ENCODE measurements at regions not wholly inside any gene's neighbourhood (a gene's known extent, or its start where the extent isn't known, plus 50 kb on each side); places are given as distances from the start of the nearest gene placed in this dataset.
A peak's percentile ranks its signal among the peaks of the same experiment; 100 is the strongest.

DNA sequence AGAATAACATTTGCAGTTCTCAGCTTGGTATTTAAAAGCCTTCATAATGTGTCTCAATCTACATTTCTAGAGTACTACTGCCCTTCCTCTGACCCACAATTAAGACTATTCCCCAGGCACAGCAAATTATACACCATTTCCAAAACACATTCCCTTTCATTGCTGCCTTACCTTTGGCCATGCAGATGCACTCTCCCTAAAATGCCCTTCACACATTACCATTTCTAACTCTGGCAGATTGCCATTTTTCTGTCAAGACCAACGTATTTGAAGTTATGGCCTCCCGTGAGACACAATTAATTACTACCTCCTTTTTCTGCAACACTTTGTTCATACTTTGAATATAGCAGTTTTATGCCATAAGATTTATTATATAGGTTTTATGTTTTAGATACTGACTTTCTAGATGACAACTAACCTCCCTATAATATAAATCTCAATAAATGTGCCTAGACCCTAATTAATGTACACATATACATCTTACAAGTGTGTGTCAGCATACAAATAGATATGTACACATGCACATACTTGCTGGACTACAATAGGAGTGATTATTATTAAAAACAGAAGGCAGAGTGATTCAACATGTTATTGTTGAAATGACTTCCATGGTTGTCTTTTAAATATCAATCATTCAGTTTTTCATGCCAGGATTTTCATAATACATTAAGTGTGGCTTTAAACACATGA lies 2902.5 kb downstream of the PCDH9 start:
- DNase-seq (ENCODE audit: low spot score) = no peak

DNA sequence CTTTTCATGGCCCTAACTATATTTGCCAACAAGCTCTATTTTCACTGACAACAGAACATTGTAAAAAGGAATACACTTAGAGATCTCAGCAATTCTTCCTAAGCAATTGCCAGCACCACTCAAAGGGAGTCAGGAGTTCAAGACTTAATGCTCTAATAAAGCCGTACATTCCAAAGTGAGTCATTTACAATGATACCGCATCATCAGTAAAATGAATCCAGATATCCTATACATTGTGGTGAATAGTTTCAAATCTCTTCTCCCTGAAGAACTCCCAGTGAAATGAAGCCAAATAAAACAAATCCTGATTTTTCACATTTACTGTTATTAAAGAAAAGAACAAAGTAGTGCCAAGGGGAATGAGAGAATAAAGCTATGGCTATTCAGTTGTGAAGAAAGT lies 2898.7 kb upstream of the PCDH20 start:
- DNase-seq (ENCODE audit: low spot score) = no peak

DNA sequence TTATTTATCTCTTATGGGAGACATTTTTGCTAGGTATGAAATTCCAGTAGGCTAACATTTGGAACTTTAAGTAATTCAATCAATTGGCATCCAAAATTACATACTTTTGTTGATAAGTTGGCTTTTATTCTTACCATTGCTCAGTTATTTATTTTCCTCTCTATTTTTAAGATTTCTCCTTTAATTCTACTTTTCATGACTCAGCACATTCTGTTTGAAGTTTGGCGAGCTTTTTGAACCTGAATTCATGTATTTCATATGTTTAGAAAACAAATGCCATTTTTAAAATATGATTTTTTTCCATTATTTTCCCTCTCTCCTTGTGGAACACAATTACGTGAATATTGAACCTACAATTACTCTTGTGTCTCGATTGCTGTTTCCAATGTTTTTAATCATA lies 2896.3 kb upstream of the PCDH20 start:
- DNase-seq (ENCODE audit: low spot score) = no peak

DNA sequence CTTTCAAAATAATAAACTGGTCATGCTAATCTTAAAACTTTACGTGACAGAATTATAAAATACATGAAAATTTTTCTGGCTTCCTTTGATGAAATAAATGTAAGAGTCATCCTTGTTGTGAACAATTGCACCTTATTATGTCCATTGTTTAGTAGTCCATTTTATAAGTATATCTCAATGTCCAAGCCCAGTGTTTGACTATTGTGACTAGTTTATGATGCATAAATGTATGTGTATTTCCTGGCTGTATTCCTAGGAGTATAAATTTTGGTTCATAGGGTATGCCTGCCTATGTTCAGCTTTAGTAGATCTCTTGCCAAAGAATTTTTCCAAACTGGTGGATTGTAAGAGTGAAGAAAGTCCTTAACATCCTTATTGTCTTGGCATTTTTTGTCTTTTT lies 2895.5 kb upstream of the PCDH20 start:
- no peak for DNase-seq (ENCODE audit: low spot score)

DNA sequence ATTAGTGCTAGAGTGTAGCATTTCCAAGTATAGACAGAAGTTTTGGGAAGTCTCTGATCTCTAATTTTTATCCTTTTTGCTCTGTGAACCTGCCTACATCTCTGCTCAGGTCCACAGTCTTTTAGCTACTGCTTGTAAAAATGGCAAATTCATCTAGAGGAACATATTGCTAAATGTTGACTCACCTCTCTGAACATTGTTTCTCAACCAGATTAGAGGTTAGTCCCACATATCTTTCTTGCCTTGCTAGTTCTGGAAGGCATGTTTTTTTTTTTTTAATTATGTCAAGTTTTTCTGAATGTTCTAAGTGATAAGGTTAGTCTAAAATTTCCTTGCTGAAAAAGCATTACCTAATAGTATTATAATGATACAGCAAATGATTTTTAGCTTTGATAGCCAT lies 2889.6 kb upstream of the PCDH20 start:
- DNase-seq (ENCODE audit: low spot score) = no peak

DNA sequence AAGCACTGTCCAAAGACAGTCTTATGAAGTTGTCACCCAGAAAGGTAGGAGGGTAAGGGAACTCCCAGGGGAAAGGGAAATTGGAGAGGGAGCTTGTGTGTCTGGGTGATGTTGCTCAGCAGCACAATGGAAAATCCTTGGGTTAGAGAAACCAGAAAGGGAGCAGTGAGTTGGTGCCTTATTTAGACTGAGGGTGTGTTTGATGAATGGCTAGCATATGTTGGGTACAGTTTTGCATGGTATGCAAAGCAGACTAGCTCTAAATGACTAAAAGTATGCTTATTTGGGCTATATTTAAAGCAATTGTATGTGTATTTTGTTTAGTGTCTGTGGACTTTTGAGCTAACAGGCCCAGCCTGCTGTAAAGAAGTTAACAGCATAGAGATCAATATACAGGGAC lies 2884.6 kb upstream of the PCDH20 start:
- no peak for DNase-seq (ENCODE audit: low spot score)

DNA sequence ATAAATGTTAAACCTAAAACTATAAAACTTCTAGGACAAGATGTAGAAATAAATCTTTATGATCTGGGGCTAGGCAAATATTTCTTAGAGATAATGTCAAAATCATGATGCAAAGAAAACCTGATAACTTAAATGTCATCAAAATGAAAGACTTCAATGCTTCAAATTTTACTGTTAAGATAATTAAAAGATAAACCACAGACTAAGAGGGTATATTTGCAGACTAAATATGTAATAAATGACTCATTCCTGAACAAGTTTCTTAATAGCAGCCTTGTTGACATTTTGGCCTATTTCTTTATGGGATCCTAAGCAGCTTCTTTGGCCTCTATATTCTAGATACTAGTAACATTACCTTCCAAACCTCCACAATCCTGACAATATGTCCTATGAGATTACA lies 2878.3 kb upstream of the PCDH20 start:
- peak; percentile 17 for DNase-seq (ENCODE audit: low spot score)

DNA sequence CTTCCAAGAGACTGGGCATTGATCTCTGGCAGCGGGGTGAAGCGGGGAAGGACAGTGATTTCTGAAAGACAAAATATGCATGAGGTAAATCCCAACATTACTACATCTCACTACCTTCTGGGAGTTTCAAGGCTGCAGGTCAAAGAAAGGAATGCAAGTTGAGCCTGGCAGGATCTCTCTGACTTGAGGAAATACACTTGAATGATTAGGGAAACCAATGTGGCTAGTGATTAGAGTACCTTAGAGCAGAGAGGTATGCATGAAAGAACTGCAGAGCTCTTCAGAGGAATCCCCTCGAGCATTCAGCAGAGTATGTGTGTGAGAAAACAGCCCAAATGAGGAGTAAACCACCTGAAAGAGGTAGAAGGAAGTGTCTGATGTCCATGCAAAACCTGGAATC lies 2874.1 kb upstream of the PCDH20 start:
- DNase-seq (ENCODE audit: low spot score) = no peak

DNA sequence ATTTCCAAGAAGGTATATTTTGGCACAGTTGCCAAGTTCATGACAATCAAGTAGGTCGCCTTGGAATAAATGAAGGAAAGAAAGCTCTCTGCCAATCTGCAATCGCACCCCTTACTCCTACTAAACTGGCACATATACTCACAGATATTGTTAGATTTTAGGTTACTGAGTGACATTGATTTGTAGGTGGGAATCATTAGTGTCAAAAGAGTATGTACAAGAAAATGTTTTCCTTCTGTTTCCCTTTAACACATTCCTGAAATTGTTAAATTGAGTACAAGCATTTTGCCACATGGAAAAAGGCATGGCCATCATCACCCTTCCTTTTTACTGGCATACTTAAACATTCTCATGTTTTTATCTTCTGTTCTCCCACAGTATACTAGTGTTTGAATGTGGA lies 2868.3 kb upstream of the PCDH20 start:
- no peak for DNase-seq (ENCODE audit: low spot score)

DNA sequence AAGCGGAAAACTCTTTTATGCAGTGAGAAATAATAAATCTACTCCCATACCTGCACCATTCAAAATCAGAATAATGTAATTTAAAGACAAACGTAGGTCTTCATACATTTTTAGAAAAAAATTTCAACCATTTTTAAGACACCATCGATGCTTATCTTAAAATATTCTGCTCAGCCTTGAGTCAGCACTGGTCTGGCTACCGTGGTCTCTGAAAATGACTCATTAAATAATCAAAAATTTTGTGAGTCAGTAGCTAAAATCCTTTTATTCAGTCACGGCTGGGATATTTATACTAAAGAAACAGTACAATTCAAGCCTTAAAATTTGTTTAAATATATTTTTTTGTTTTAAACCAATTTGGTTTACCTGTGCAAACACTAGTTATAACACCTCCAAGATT lies 2862.8 kb upstream of the PCDH20 start:
- no peak for DNase-seq (ENCODE audit: low spot score)

DNA sequence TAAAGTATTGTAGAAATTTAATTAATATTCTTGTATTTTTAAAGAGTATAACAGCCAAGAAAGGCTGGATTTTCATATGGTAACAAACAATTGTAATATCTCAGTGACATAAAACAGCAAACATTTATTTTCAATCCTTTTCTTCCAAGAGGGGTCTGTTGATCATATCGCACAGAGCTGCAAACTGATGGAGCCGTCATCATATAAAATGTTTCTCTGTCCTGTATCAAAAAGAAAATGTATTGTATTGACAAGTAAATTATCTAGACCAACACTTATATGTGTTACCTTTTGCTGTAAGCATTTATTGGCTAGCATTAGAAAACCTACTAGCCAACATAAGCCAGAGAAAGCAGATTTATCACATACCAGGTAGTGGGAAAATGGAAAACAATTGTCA lies 2861.4 kb upstream of the PCDH20 start:
- DNase-seq (ENCODE audit: low spot score) = no peak

DNA sequence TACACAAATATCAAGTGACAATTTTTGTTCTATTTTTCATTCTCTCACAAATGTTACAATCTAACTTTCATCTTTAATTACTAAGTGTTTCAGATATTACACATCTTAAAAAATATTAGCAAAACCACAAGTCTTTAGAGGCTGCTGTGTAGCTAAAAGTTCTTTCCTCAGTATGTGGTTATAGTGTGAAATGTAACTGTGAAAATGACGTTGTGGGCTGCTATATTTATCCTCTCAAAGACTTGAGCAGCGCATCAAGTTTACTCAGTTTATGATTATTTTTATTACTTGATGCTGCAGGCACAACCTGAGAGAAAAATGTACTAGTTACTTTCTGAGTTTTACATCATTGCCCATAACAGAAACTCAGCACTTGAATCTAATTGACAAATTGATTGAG lies 2860.6 kb upstream of the PCDH20 start:
- no peak for DNase-seq (ENCODE audit: low spot score)

DNA sequence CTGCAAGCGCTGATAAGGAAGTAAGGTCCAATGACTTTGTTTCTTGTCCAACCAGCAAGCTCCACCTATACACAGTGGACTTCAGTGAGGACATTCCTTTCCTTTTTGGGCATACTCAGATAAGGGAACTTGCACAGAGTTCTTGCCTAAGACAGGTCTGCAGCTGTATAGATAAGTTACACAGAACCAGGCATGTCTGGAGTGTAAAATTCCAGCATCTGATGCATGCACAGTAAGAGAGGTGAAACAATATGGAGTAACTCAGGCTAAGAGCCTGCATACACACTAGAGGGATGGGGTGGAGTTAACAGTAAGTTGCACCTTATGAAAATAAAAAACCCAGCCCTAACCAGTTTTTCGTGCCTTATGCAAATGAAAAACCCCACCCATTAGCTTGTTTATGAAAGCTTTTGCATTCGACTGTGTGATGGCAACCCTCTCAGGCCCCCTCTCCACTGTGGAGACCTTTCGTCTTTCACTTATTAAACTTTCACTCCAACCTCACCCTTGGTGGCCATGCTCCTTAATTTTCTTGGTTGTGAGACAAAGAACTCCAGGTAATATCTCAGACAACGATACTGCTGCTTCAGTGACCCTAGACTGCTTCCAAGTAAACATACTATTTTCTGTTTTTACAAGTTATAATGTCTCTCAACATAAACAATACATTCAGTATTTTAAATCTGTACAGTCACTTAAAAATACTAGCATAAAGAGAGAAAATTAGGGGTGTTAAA lies 2859.0 kb upstream of the PCDH20 start:
- DNase-seq (ENCODE audit: low spot score) = no peak

DNA sequence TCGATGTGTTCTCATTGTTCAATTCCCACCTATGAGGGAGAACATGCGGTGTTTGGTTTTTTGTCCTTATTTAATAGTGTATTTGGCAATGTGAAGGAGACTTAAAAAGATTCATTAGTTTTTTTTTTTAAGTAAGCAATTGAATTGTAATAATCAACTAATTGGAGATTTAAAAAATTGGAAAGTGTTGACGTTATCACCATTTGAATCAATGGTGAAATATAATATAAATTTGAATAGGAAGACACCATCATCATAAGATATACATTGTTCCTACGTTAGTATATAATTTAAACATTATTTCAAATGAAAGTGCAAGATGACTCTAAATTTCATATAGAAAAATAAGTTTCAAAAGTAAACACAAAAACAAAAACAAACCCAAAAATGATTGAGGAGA lies 2858.1 kb upstream of the PCDH20 start:
- DNase-seq (ENCODE audit: low spot score) = no peak

DNA sequence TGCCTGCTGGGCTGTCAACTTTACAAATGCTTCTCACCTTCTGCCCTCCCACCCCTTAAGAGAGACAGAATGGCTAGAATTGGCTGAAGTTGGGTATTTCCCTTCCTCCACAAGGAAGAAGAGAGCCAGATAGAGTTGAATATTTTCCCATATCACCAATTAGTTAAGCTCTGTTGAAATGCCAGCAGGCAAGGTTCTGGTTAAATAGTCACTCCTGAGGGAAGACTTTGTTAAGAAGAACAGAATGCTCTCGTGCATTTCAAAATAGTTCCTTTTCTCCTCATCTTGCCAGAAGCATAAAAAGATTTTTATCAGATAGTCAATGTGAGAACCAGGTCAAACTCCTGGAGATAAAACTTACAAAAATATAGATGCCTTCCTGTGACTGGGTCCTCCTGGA lies 2857.0 kb upstream of the PCDH20 start:
- DNase-seq (ENCODE audit: low spot score) = no peak

DNA sequence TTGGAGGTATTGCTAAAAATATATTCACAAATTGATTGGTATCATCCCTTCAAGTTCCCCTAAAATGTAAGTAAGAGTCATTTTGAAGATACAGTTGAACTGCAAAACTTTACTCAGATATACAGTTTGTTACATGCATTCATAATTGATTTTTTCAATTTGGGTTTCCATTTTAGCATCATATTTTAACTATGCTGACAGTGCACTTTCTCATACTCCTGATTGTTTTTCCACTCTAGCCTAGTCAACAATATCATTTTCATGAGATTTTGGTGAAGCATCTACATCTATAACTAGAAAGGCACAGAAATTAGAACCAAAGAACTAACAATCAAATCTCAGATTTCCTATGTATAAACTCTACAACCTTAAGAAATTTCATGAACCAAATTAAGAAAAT lies 2850.4 kb upstream of the PCDH20 start:
- DNase-seq (ENCODE audit: low spot score) = no peak

DNA sequence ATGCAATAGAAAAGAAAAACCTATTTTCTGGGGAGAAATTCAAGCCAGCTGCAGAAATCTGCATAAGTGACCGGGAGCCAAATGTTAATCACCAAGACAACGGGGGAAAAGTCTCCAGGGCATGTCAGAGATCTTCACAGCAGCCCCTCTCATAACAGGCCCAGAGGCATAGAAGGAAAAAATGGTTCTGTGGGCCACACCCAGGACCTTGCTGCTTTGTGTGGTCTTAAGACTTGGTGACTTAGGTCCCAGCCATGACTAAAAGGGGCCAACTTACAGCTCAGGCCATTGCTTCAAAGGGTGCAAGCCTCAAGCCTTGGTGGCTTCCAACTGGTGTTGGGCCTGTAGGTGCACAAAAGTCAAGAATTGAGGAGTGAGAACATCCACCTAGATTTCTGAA lies 2847.6 kb upstream of the PCDH20 start:
- DNase-seq (ENCODE audit: low spot score) = no peak

DNA sequence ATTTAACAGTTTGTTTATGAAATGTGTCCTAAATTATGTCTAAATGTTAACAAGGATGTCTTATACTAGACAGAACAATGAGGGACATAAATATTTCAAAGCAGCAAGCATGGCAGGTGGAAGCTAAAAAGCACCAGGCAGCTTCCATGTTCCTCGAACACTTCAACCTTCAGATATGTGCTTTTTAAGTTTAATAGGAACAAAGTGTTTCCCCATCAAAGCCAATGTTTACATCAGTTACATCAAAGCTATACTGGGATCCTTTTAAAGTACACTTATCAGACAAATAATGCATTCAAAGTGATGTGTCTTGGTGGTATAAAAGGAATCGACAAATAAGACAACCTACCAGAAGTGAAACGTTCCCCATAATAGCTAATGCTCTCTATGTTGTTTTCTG lies 2841.1 kb upstream of the PCDH20 start:
- no peak for DNase-seq (ENCODE audit: low spot score)

DNA sequence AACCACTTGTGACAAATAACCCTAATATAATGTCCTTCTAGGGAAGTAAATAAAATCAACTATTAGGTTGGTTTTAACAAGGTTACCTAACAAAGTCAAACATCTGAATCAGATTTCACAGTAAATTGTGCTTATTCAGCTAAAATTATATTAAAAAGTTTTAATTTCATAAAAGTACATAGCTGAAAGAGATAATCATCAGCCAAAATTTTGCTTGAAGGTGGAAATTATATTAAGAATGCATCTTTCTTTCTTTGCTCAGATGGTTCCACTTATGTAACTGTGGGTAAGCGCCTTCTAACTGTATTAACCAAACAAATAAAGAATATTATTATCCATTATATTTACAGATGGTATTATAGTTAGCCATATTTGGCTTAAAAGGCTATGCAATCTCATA lies 2840.3 kb upstream of the PCDH20 start:
- DNase-seq (ENCODE audit: low spot score) = no peak

DNA sequence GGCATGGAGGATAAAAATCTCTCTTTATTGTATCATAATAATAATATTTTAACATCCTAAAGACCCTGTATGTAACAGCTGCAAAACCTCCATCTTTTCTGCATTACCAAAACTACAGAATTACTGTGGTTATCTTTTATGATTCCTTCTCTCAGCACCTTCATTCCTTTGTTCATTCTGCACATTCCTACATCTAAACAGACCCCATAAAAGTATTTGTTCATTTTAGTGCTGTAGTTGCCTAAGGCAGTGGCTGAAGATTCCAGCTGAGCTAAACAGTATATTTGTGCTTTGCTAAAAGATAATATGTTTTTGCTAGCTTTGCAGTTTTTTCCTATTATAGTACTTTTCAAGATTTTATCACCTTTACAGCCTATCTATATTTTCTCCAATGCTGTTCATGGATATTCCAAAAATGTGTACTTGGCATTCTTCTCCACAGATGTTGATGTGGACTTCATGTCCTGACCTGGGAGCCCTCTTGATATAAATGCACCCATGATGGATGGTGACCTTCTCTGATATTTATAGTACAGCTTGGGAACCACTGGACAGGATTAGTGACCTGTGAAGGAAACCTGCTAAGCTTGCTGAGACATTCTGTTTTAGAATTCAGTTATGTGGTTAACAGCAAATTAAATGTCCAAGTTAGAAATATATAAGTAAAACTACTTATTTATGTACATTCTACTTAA lies 2832.9 kb upstream of the PCDH20 start:
- DNase-seq (ENCODE audit: low spot score) = no peak

DNA sequence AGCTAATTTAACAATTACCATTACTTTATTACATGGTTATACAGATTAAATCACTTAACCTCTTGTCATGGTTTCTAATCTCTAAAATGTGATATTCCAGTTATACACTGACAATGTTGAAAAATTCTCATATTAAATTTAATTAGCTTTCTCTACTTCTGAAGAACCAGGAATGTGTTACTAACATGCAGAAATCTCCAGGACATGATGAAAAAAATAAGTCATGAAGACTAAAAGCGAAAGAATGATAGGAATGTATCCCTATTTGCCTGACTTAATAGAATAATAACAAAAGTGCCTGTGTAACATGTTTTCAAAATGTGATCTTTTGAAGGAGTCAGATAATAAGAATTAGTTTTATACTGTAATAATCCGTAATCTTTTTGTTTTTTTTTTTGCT lies 2823.7 kb upstream of the PCDH20 start:
- no peak for DNase-seq (ENCODE audit: low spot score)

DNA sequence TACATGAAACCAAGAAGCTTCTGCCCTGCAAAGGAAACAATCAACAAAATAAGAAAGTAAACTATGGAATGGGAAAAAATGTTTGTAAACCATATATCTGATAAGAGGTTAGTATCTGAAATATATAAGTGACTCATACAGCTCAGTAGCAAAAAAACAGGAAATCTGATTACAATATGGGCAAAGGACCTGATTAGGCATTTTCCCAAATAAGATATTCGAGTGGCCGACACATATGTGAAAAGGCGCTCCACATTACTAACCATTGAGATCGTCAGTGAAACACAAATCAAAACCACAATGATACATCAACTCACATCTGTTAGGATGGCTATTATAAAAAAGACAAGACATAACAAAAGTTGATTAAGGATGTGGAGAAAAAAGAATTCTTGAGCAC lies 2818.6 kb upstream of the PCDH20 start:
- no peak for DNase-seq (ENCODE audit: low spot score)

DNA sequence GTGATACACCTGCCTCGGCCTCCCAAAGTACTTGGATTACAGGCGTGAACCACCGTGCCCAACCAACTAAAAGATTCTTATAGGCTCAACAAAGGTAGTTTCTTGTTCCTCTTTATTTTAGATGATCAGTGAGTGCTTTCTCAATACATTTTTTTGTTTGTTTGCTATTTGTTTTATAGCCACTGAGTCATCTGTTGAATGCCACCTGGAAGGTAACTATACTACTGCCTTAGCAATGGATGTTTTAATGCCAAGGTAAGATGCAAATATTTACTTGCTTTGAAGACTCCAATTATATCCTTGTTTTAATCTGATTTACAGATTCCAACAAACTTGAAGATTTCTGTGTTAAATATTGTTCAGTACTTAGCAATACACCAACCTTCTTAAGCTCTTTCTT lies 2807.4 kb upstream of the PCDH20 start:
- DNase-seq (ENCODE audit: low spot score) = no peak

Data from HT-29 (cell line).